ENCODE measurements at regions not wholly inside any gene's neighbourhood (a gene's known extent, or its start where the extent isn't known, plus 50 kb on each side); places are given as distances from the start of the nearest gene placed in this dataset.

- no peaks in the 10 kb centered on the region for H3K9me3 Mint-ChIP-seq
- no peaks in the 10 kb centered on the region for H3K4me1 Mint-ChIP-seq (ENCODE audit: low read depth)
Observed at GRCh38 chr6:3541006-3541585, 84.2 kb upstream of the SLC22A23 start.

GRCh38 chr6:3540253-3540820, 83.5 kb upstream of the SLC22A23 start:
- TF ChIP-seq, protein P1, sequence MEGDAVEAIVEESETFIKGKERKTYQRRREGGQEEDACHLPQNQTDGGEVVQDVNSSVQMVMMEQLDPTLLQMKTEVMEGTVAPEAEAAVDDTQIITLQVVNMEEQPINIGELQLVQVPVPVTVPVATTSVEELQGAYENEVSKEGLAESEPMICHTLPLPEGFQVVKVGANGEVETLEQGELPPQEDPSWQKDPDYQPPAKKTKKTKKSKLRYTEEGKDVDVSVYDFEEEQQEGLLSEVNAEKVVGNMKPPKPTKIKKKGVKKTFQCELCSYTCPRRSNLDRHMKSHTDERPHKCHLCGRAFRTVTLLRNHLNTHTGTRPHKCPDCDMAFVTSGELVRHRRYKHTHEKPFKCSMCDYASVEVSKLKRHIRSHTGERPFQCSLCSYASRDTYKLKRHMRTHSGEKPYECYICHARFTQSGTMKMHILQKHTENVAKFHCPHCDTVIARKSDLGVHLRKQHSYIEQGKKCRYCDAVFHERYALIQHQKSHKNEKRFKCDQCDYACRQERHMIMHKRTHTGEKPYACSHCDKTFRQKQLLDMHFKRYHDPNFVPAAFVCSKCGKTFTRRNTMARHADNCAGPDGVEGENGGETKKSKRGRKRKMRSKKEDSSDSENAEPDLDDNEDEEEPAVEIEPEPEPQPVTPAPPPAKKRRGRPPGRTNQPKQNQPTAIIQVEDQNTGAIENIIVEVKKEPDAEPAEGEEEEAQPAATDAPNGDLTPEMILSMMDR (IDR thresholded peaks at IDR 0.05) = no peak
- DNase-seq = no peak
- Mint-ChIP-seq H3K4me1 (ENCODE audit: low read depth) (no peaks in the 10 kb centered on the region), H3K4me3 (no peak overlapping the region), H3K27me3 (ENCODE audit: insufficient read depth) (peaks cover 43% of the 10 kb centered on the region), H3K27ac (no peak overlapping the region), H3K9me3 (no peaks in the 10 kb centered on the region), H3K36me3 (ENCODE audit: low read depth) (no peaks in the 10 kb centered on the region)

More at GRCh38 chr6:3541006-3541585, 84.2 kb upstream of the SLC22A23 start:
- Mint-ChIP-seq H3K27ac (no peak overlapping the region), H3K36me3 (ENCODE audit: low read depth) (no peaks in the 10 kb centered on the region), H3K27me3 (ENCODE audit: insufficient read depth) (peaks cover 43% of the 10 kb centered on the region), H3K4me3 (no peak overlapping the region)
- TF ChIP-seq, protein P1 (IDR thresholded peaks at IDR 0.05) = no peak
- no peak for DNase-seq

GRCh38 chr6:3538536-3538935, 81.7 kb upstream of the SLC22A23 start:
- peaks cover 44% of the 10 kb centered on the region for H3K27me3 Mint-ChIP-seq (ENCODE audit: insufficient read depth)

GRCh38 chr6:3536901-3537300, 80.1 kb upstream of the SLC22A23 start:
- Mint-ChIP-seq H3K27ac (no peak overlapping the region), H3K36me3 (ENCODE audit: low read depth) (no peaks in the 10 kb centered on the region), H3K4me1 (ENCODE audit: low read depth) (peaks cover 12% of the 10 kb centered on the region), H3K27me3 (ENCODE audit: insufficient read depth) (peaks cover 36% of the 10 kb centered on the region), H3K9me3 (no peaks in the 10 kb centered on the region), H3K4me3 (no peak overlapping the region)
- TF ChIP-seq, protein P1 (IDR thresholded peaks at IDR 0.05) = no peak
- no peak for DNase-seq

More at GRCh38 chr6:3538536-3538935, 81.7 kb upstream of the SLC22A23 start:
- no peak for DNase-seq
- Mint-ChIP-seq H3K9me3 (no peaks in the 10 kb centered on the region), H3K4me3 (no peak overlapping the region), H3K27ac (no peak overlapping the region), H3K36me3 (ENCODE audit: low read depth) (no peaks in the 10 kb centered on the region), H3K4me1 (ENCODE audit: low read depth) (peaks cover 12% of the 10 kb centered on the region)
- TF ChIP-seq, protein P1 (IDR thresholded peaks at IDR 0.05) = no peak

DNA sequence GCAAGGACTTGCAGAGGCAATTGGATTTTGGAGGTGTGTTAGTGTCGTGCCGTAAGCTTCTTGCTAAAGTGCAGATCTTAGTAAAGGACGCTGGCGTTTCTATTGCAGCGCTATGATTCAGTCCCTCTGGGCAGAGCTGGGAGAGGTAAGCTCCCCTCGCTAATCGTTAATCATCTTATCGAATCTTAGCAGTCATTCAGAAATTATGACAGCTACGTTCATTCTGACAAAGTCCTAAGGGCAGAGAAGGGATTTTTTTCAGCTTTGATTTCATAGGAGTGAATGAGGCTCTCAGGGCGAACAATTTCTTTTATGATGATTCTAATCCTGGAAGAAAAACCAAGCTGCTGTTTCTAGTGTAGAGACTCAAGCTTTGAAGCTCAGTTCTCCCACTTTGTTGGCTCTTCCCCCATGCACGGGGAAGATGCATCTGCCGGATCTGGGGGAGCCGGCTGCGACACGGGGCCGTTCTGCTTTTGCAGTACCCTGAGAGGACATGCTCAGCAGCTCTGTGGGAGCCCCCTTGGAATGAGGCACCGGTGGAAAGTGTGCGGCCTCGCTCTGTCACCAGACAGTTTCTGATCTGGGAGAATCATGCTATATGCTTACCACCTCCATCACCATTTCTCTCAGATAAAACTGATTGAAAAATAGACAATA, 79.1 kb upstream of the SLC22A23 start:
- Mint-ChIP-seq H3K4me1 (ENCODE audit: low read depth) (peaks cover 12% of the 10 kb centered on the region), H3K27me3 (ENCODE audit: insufficient read depth) (peaks cover 37% of the 10 kb centered on the region), H3K4me3 (no peak overlapping the region), H3K27ac (no peak overlapping the region), H3K36me3 (ENCODE audit: low read depth) (no peaks in the 10 kb centered on the region), H3K9me3 (no peaks in the 10 kb centered on the region)
- DNase-seq = no peak
- TF ChIP-seq, protein P1 (IDR thresholded peaks at IDR 0.05) = no peak
